ENCODE measurements at regions not wholly inside any gene's neighbourhood (a gene's known extent, or its start where the extent isn't known, plus 50 kb on each side); places are given as distances from the start of the nearest gene placed in this dataset.
A peak's percentile ranks its signal among the peaks of the same experiment; 100 is the strongest.

- DNase-seq (ENCODE audit: low read depth) = no peak
- no peak overlapping the region for H3K4me3 ChIP-seq (ENCODE audit: low read depth, low read length)
- TF ChIP-seq CTCF (IDR thresholded peaks at IDR 0.05; ENCODE audit: insufficient read depth, low read depth, low read length, missing control alignments) = no peak
These were observed 1164.5 kb upstream of the CITED2 start for GRCh38 chr6:140538926-140539325.

DNA sequence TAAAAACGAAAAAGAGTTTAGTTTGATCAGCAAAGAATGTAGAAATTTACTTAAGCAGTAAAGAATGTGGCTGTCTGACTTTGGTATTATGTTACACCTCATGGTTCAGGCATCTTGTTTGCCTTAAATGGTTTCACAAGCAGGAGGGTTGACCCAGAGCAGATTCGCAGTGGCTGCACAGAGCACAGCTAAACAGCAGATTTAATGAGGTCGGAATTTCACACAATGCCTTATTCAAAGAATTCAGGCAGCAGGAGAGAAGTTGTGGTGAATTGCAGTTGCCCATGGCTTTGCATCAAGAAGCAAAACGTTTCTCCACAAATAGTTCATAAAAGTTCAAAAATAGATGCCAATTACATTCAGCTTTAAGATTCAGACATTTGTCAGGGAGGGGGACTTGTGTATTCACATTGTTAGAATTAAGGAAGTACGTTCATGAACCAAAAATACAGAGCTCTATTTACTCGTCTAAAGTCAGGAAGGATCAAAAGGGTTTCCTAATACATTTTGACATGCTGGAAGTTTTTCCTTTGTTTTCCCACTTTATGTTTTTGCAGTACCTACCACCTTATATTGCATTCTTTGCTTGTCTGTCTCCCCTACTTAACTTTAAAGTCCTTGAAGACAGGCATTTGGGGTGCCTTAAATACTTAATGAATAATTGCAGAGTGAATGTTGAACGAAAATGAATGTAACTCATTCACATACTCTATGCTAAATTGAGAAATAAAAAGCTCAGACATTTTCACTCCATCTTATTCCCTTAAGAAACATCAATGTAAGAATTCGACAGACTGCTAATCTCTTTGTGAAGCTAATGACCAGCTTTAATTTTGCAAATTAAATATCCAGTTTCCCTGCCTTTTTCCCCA, 1163.6 kb upstream of the CITED2 start:
- no peak for TF ChIP-seq CTCF (IDR thresholded peaks at IDR 0.05; ENCODE audit: insufficient read depth, low read depth, low read length, missing control alignments)
- DNase-seq (ENCODE audit: low read depth) = peak; percentile 36
- no peak overlapping the region for H3K4me3 ChIP-seq (ENCODE audit: low read depth, low read length)

DNA sequence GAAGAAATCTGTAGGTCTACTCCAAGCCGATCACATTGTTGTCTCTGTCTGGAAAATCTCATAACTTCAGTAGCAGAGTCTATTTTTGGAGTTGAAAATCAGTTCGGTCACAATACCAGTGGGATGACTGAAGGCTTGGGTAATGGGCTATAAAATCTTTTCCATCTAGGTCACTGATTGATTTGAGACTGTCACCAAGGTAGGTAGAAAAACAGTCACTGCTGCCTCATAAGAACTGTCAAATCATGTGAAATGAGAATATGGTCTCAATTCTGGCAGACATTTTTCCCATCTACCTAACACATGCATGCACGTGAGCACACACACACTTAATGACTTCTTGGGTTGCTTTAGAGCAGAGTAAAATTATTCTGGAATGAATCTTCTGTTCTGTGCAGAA, 1162.8 kb upstream of the CITED2 start:
- DNase-seq (ENCODE audit: low read depth) = no peak
- no peak for TF ChIP-seq CTCF (IDR thresholded peaks at IDR 0.05; ENCODE audit: insufficient read depth, low read depth, low read length, missing control alignments)
- H3K4me3 ChIP-seq (ENCODE audit: low read depth, low read length) = no peak overlapping the region

DNA sequence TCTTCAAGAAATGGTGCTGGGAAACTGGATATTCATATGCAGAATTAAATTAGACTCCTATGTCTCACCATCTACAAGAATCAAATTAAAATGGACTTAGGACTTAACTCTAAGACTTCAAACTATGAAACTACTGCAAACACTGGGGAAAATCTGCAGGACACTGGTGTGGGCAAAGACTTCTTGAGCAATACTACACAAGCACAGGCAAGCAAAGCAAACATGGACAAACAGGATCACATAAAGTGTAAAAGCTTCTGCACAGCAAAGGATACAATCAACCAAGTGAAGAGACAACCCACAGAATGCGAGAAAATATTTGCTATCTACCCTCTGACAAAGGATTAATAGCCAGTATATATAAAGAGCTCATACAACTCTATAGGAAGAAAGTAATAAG, 1161.1 kb upstream of the CITED2 start:
- no peak for DNase-seq (ENCODE audit: low read depth)
- no peak for TF ChIP-seq CTCF (IDR thresholded peaks at IDR 0.05; ENCODE audit: insufficient read depth, low read depth, low read length, missing control alignments)
- no peak overlapping the region for H3K4me3 ChIP-seq (ENCODE audit: low read depth, low read length)

- no peak for TF ChIP-seq CTCF (IDR thresholded peaks at IDR 0.05; ENCODE audit: insufficient read depth, low read depth, low read length, missing control alignments)
- DNase-seq (ENCODE audit: low read depth) = no peak
- H3K4me3 ChIP-seq (ENCODE audit: low read depth, low read length) = no peak overlapping the region
These were observed 1159.1 kb upstream of the CITED2 start for GRCh38 chr6:140533526-140533925.

DNA sequence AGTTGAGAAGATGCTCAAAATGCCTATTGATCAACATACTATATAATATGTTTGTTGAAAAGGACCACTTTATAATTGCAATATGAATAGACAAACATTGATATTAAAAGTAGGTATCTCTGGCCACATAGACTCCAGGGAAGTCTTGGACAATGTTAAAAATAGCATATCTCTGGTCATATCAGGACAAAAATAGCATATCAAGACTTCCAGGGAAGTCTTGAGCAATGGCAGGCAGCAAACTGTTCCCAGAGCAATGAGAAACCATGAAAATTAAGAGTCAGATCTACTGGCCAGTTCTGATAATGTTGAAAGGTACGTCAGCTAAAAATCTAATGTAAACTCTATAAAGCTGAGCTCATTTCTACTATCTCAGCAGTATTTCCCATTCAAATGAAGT, 1130.3 kb upstream of the CITED2 start:
- DNase-seq (ENCODE audit: low read depth) = no peak
- TF ChIP-seq CTCF (IDR thresholded peaks at IDR 0.05; ENCODE audit: insufficient read depth, low read depth, low read length, missing control alignments) = no peak
- no peak overlapping the region for H3K4me3 ChIP-seq (ENCODE audit: low read depth, low read length)

GRCh38 chr6:140500849-140501248, 1126.4 kb upstream of the CITED2 start:
- TF ChIP-seq CTCF (IDR thresholded peaks at IDR 0.05; ENCODE audit: insufficient read depth, low read depth, low read length, missing control alignments) = no peak
- no peak overlapping the region for H3K4me3 ChIP-seq (ENCODE audit: low read depth, low read length)
- DNase-seq (ENCODE audit: low read depth) = no peak

Data from GM12865 (cell line).